Upper lobe of left lung (tissue), 4 donors: ENCODE measurements at regions not wholly inside any gene's neighbourhood (a gene's known extent, or its start where the extent isn't known, plus 50 kb on each side); places are given as distances from the start of the nearest gene placed in this dataset.
A peak's percentile ranks its signal among the peaks of the same experiment; 100 is the strongest.

Experiments used
- POLR2AphosphoS5 ChIP-seq, 2 donors: sonication (generic); formaldehyde crosslinking; IDR thresholded peaks; one replicate each; pipeline ENCODE4 v1.5.1; 2017; ENCODE audit warnings: antibody characterized with exemption in 2 of 2
- TF ChIP-seq, protein P1 (sequence below), 6 experiments: fragments of 450-650 bp in 4 of 6; fragments of 200-600 bp in 2 of 6; sonication (generic) in 2 of 6; IDR thresholded peaks; one replicate each; pipeline ENCODE4 v1.5.1; 2016 to 2019; ENCODE audit warnings: antibody characterized with exemption in 6 of 6

DNA sequence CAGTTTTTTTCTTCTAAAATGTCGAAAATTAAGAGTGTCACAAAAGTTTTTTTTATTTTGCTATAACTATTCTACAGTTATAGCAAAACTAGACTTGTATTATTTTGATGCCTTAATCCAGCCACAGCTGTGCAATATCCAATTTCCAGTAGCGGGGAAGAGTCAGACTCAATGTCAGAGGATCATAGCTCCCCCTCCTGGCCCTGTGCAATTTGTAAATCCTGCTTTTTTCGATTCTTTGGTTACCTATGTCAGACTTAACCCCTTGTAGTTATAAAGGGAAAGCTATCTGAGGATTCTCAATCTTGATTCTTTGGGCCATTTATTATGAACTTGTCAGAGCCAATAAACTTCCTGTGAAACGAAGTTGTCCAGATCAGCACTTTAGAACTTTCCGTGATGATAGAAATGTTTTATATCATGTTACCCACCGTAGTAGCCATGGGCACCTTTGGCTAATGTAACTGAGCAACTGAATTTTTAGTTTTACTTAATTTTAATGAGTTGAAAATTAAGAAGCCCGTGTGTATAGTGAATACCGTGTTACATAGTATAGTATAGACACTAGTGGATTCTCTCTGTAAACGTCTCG lies 87.7 kb upstream of the PRKCQ start:
- TF ChIP-seq, protein P1, sequence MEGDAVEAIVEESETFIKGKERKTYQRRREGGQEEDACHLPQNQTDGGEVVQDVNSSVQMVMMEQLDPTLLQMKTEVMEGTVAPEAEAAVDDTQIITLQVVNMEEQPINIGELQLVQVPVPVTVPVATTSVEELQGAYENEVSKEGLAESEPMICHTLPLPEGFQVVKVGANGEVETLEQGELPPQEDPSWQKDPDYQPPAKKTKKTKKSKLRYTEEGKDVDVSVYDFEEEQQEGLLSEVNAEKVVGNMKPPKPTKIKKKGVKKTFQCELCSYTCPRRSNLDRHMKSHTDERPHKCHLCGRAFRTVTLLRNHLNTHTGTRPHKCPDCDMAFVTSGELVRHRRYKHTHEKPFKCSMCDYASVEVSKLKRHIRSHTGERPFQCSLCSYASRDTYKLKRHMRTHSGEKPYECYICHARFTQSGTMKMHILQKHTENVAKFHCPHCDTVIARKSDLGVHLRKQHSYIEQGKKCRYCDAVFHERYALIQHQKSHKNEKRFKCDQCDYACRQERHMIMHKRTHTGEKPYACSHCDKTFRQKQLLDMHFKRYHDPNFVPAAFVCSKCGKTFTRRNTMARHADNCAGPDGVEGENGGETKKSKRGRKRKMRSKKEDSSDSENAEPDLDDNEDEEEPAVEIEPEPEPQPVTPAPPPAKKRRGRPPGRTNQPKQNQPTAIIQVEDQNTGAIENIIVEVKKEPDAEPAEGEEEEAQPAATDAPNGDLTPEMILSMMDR (IDR thresholded peaks at IDR 0.05): peak in 4 of 6 experiments; percentile 17 to 39 (median 29)
- TF ChIP-seq POLR2AphosphoS5 (IDR thresholded peaks at IDR 0.05): no peak
